Kidney tubule cell (primary cell): ENCODE measurements at regions not wholly inside any gene's neighbourhood (a gene's known extent, or its start where the extent isn't known, plus 50 kb on each side); places are given as distances from the start of the nearest gene placed in this dataset.
A peak's percentile ranks its signal among the peaks of the same experiment; 100 is the strongest.

ENCODE experiments used
- DNase-seq: peaks from one replicate; pipeline ENCODE4 v3.0.0-alpha.2; 2018; ENCODE audit warnings: low spot score

- no peak for DNase-seq
Observed at GRCh38 chr3:139732729-139733128, 55.0 kb upstream of the NMNAT3 start.

GRCh38 chr3:139729300-139729699 is 51.5 kb upstream of the NMNAT3 start:
- no peak for DNase-seq

GRCh38 chr3:139728414-139728813 is 50.6 kb upstream of the NMNAT3 start:
- peak; percentile 32 for DNase-seq
